Suppressor macrophage treated with lipopolysaccharide for 4 hours (primary cell): ENCODE measurements at regions not wholly inside any gene's neighbourhood (a gene's known extent, or its start where the extent isn't known, plus 50 kb on each side); places are given as distances from the start of the nearest gene placed in this dataset.

ENCODE experiments used
- DNase-seq: peaks from one replicate; pipeline ENCODE4 v3.0.0-alpha.2; 2020

- DNase-seq: no peak
Measured at GRCh38 chr20:24256307-24256706, 213.1 kb upstream of the SYNDIG1 start.

GRCh38 chr20:24254480-24254879 is 214.9 kb upstream of the SYNDIG1 start:
- DNase-seq: no peak

GRCh38 chr20:24253321-24253720 is 216.1 kb upstream of the SYNDIG1 start:
- no peak for DNase-seq

GRCh38 chr20:24245094-24245493 is 224.3 kb upstream of the SYNDIG1 start:
- no peak for DNase-seq

- no peak for DNase-seq
Measured at GRCh38 chr20:24242763-24243162, 226.7 kb upstream of the SYNDIG1 start.

GRCh38 chr20:24241466-24241865 is 228.0 kb upstream of the SYNDIG1 start:
- no peak for DNase-seq

- no peak for DNase-seq
Measured at GRCh38 chr20:24236963-24237362, 232.5 kb upstream of the SYNDIG1 start.

- DNase-seq: no peak
Measured at GRCh38 chr20:24236201-24236600, 233.2 kb upstream of the SYNDIG1 start.

- DNase-seq: no peak
Measured at GRCh38 chr20:24235296-24236175, 233.9 kb upstream of the SYNDIG1 start.

GRCh38 chr20:24227600-24227999 is 239.0 kb upstream of the GGTLC1 start:
- no peak for DNase-seq

GRCh38 chr20:24212494-24212893 is 223.9 kb upstream of the GGTLC1 start:
- DNase-seq: no peak

- no peak for DNase-seq
Measured at GRCh38 chr20:24211972-24212371, 223.4 kb upstream of the GGTLC1 start.

GRCh38 chr20:24210356-24210755 is 221.8 kb upstream of the GGTLC1 start:
- DNase-seq: no peak

GRCh38 chr20:24208652-24209051 is 220.1 kb upstream of the GGTLC1 start:
- DNase-seq: no peak

GRCh38 chr20:24207803-24208300 is 219.3 kb upstream of the GGTLC1 start:
- DNase-seq: no peak

- DNase-seq: no peak
Measured at GRCh38 chr20:24206995-24207394, 218.4 kb upstream of the GGTLC1 start.

GRCh38 chr20:24203526-24204183 is 215.1 kb upstream of the GGTLC1 start:
- no peak for DNase-seq

GRCh38 chr20:24199501-24199900 is 210.9 kb upstream of the GGTLC1 start:
- DNase-seq: no peak

GRCh38 chr20:24194143-24194542 is 205.6 kb upstream of the GGTLC1 start:
- DNase-seq: no peak

- DNase-seq: no peak
Measured at GRCh38 chr20:24190905-24191304, 202.3 kb upstream of the GGTLC1 start.

GRCh38 chr20:24185791-24186190 is 197.2 kb upstream of the GGTLC1 start:
- DNase-seq: no peak

- no peak for DNase-seq
Measured at GRCh38 chr20:24181151-24181550, 192.6 kb upstream of the GGTLC1 start.

- DNase-seq: no peak
Measured at GRCh38 chr20:24169256-24169655, 180.7 kb upstream of the GGTLC1 start.

GRCh38 chr20:24166412-24166811 is 177.8 kb upstream of the GGTLC1 start:
- no peak for DNase-seq

- DNase-seq: no peak
Measured at GRCh38 chr20:24166123-24166381, 177.5 kb upstream of the GGTLC1 start.
